HG03095 (cell line): ENCODE measurements at regions not wholly inside any gene's neighbourhood (a gene's known extent, or its start where the extent isn't known, plus 50 kb on each side); places are given as distances from the start of the nearest gene placed in this dataset.

Experiments
- ATAC-seq: cut with Tn5 transposase; IDR thresholded peaks from one replicate; pipeline ENCODE4 v1.9.1; 2021; ENCODE audit warnings: moderate library complexity; ENCODE audit not compliant: unreplicated experiment

GRCh38 chr12:111088409-111088808, 168.0 kb upstream of the MYL2 start:
- no peak for ATAC-seq

DNA sequence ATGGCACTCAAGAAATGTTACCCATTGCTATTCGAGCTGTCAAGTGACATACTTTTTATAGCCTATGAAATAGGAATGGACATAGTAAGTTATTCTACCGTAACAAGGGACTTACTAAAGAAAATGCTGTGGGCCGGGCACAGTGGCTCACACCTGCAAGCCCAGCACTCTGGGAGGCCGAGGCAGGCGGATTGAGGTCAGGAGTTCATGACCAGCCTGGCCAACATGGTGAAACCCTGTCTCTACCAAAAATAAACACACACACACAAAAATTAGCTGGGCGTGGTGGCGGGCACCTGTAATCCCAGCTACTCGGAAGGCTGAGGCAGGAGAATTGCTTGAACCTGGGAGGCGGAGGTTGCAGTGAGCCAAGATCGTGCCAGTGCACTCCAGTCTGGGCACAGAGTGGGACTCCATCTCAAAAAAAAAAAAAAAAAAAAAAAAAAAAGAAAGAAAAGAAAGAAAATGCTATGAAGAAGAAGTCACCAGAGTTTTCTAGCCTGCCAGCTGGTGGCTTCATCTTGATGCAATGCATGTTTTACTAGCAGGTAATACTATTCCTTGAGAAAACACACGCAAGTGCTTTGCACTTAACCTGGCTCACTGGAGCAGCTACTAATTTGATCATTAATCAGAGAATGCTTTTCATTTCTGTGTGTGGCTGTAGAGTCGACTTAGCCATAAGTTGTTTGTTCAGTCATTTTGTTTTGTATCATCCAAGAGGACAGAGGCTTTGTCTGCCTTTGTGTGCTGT, 166.7 kb upstream of the MYL2 start:
- ATAC-seq = no peak

DNA sequence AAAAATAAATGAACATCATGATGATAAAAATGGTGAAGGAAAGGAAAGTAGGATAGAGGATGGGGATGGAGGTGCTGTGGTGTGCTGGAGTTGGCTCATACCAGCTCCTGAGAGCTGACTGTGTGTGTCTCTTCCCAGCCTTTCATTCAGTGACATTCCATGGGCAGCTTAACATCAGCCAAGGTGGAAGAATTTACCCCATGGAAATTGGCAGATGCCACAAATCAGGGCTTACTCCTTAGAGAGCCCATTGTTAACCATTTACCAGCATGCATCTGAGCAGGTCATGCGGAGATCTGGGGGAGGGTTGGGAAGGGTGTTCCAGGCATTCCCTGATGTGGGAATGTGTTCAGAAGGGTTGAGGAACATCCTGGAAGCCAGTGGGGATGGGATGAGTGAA, 164.7 kb upstream of the MYL2 start:
- ATAC-seq = no peak

DNA sequence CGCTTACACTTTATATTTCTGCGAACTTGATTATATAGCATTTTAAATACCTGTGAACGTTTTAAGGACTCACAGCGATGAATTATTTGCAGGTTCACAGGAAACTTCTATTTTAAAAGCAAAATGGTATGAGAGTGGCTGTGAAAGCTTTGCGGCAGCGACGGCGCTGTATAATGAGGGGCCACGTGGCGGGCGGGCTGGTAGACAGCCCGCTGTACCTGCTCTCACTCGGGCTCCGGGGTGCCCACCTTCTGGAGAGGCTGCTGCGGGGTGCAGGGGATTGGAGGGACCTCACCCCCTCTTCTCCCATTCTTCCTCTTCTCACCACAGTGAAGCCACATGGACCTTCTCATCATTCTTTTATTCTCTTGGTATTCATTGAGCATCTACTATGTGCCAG, 164.2 kb upstream of the MYL2 start:
- ATAC-seq = no peak

GRCh38 chr12:111084158-111084557, 163.8 kb upstream of the MYL2 start:
- no peak for ATAC-seq

DNA sequence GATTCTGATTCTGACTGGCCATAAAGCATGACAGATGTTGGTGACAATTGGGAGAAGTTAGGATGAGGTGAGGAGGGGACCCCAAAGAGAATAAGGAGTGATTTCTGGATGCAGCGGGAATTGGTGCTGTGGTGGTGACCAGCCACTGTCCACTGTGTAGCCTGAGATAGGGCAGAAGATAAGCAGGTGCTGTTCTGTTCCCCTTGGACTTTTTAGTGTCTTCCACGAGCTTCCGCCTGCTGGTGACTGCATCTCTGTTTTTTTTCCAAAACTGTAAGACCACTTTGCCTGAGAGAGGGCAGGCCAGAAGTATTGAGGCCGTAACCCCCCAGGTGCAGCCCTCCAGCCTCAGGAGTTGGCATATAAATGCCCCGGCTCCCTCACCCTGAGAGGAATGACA, 161.2 kb upstream of the MYL2 start:
- ATAC-seq = no peak

DNA sequence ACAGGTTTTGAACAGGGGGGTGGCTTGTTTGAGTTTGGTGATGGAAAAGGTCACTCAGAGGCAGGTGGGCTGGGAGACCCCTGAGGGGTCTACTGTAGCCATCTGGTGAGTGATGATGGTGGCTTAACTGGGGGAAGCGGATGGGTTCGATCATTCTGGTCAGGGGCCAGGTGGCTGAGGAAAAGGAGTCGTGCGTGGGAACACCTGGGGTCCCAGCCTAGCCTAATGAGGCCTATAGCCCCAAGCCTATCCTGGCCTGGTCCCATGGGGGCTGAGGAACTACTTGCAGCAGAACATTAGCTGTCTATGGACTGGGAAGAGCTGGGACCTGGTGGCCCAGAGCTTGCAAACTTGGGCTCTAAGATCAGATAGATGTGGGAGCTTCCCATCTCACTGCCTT, 158.4 kb upstream of the MYL2 start:
- no peak for ATAC-seq

GRCh38 chr12:111076611-111077451, 156.5 kb upstream of the MYL2 start:
- ATAC-seq = no peak

GRCh38 chr12:111076199-111076598, 155.8 kb upstream of the MYL2 start:
- ATAC-seq = no peak

DNA sequence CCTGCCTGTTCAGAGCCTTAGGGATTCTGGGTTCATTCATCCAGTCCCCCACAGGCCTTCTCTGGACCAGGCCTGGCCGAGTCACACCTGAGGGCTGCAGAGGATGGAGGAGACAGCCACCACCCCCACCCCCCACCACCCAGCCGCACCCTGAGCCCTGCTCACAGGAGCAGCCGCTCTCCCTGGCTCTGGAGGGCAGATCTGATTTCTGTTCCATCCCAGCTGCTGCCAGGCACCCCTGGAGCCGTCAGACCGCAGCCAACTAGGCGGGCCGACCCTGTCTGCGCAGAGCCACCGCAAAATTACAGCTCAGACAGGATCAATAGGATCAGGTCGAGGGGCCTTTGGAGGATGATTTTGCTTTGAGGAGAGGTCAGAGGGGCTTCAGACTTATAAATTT, 154.6 kb upstream of the MYL2 start:
- no peak for ATAC-seq

GRCh38 chr12:111074559-111074958, 154.2 kb upstream of the MYL2 start:
- ATAC-seq = no peak

DNA sequence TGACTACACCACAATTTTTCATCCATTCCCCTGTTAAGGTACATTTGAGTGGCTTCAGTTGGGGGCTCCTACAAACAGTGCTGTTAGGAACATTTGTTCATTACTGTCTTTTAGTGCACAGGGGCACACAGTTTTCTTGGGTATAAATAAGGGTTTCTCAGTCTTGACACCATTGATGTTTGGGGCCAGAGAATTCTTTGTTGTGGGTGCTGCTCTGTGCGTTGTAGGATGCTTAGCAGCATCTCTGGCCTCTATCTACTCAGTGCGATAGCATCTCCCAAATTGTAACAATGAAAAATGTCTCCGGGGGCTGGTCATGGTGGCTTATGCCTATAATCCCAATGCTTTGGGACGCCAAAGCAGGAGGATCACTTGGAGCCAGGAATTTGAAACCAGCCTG, 153.0 kb upstream of the MYL2 start:
- ATAC-seq = no peak

DNA sequence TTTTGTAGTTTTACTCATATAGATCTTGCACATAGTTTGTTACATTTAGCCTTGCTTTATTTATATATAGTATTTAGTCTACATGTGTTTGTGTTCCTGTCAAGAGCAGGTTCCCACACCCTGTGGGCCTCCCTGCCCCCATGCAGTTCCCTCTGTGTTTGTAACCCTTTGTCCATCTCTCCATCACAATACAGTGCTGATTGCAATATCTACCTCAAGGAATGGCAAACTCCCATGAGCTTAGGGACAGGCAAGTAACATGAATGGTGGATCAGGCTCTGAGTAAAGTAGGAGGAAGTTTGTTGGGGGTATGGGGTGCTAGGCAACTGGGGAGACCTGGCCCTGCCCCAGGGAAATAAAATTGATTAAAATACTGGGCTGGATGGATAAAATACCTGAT, 151.9 kb upstream of the MYL2 start:
- ATAC-seq = no peak

DNA sequence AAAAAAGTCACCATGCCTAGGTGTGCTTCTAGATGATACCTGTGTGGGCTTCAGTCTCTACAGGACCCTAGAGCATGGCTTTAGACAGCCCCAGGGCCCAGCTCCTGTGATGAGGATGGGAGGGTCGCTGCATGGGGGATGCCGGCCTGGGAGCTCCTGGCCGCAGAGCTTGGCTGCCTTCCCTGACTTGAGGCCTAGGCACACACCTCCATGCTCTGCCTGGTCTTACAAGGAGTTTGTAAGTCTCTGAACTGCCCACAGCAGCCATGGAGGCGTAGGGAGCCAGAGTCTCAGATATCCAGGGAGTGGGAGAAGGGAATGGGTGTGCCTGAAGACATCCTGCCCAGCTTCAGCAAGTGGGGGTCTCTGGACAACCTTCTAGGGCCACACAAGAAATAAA, 149.5 kb upstream of the MYL2 start:
- ATAC-seq = no peak

GRCh38 chr12:111068290-111068689, 147.9 kb upstream of the MYL2 start:
- ATAC-seq = no peak

DNA sequence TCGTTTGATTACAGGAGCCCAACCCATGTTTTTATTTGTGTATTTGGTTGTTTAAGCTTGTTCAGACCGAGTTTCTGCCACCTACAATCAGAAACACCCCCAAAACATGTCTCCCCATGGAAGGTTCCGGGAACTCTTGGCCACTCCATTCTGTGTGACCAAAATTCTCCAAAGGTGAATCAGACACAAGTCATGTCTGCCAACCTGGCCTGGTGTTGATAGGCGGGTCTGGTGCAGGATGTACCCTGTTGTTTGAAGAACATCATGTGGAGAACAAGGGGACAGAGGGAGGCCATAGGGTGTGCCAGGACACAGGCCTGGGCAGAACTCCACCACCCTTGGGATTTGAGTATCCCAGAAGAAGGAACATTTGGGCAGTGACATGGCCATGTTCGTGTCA, 147.1 kb upstream of the MYL2 start:
- no peak for ATAC-seq

- no peak for ATAC-seq
Measured at GRCh38 chr12:111066744-111067437, 146.5 kb upstream of the MYL2 start.

GRCh38 chr12:111064982-111065381, 144.6 kb upstream of the MYL2 start:
- no peak for ATAC-seq

GRCh38 chr12:111064154-111064553, 143.8 kb upstream of the MYL2 start:
- ATAC-seq = no peak

DNA sequence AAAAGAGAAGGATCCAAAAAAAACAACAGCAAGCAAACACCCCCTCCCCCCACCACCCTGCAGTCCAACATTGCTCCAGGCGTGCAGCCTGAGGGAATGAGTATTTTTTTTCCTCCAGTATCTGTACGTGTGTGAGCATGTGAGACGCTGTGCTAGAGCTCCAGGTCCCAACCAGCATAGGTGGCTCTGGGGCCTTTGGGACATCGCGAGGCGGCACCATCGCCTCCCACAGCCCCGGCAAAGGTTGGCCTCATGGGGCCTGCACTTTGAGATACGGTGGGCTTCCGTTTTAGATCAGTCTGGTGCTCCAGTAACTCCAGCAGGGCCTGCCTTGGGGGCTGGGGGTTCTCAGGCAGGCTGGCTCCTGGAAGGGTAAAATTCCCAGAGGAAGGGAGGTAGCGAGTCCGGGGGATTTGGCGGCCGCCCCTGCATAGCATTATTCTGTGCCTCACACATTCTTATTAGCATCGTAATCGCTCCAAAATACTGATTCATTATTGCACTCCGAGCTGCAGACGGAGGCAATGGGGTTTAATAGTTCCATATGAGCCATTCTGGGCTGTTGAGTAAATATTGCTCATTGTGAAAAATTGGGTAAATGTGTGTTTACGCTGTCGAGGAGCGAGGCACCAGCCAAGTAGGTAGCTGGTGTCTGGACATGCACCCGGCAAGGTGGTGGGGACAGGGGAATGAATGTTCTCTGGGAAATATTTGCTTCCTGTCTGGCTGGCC, 143.1 kb upstream of the MYL2 start:
- ATAC-seq = no peak
